PC-9 (cell line): ENCODE measurements at regions not wholly inside any gene's neighbourhood (a gene's known extent, or its start where the extent isn't known, plus 50 kb on each side); places are given as distances from the start of the nearest gene placed in this dataset.
"Not testable (repeated sequence)": the region's sequence is repeated elsewhere in the genome, so short reads cannot be mapped to it uniquely, and the experiment has no call there.

Source experiments
- EZH2 ChIP-seq: fragments of 200-600 bp; sonication (generic); IDR thresholded peaks from 2 replicates; pipeline ENCODE4 v1.8.0; 2017; ENCODE audit warnings: antibody characterized with exemption, low read depth
- TF ChIP-seq, protein P1 (sequence below): fragments of 200-600 bp; sonication (generic); conservative IDR thresholded peaks from 2 replicates; pipeline ENCODE4 v1.6.1; 2017; ENCODE audit warnings: mixed run types, antibody characterized with exemption, mild to moderate bottlenecking, moderate library complexity

GRCh38 chr1:120629832-120630455, 93.8 kb upstream of the NBPF26 start:
- TF ChIP-seq, protein P1, sequence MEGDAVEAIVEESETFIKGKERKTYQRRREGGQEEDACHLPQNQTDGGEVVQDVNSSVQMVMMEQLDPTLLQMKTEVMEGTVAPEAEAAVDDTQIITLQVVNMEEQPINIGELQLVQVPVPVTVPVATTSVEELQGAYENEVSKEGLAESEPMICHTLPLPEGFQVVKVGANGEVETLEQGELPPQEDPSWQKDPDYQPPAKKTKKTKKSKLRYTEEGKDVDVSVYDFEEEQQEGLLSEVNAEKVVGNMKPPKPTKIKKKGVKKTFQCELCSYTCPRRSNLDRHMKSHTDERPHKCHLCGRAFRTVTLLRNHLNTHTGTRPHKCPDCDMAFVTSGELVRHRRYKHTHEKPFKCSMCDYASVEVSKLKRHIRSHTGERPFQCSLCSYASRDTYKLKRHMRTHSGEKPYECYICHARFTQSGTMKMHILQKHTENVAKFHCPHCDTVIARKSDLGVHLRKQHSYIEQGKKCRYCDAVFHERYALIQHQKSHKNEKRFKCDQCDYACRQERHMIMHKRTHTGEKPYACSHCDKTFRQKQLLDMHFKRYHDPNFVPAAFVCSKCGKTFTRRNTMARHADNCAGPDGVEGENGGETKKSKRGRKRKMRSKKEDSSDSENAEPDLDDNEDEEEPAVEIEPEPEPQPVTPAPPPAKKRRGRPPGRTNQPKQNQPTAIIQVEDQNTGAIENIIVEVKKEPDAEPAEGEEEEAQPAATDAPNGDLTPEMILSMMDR: not testable (repeated sequence)
- TF ChIP-seq EZH2: not testable (repeated sequence)
